Erythroblast (primary cell): ENCODE measurements at regions not wholly inside any gene's neighbourhood (a gene's known extent, or its start where the extent isn't known, plus 50 kb on each side); places are given as distances from the start of the nearest gene placed in this dataset.
A peak's percentile ranks its signal among the peaks of the same experiment; 100 is the strongest.

Source experiments
- DNase-seq, 2 experiments: peaks; one replicate each; lab custom pipeline; 2025; lab: John Stamatoyannopoulos, UW
- GATA1 ChIP-seq: IDR thresholded peaks from 2 replicates; pipeline ENCODE4 v1.6.1; 2011; ENCODE audit warnings: low read depth, mild to moderate bottlenecking, control low read depth, low read length, moderate library complexity
- POLR2A ChIP-seq: IDR thresholded peaks from 2 replicates; pipeline ENCODE4 v1.6.1; 2011; ENCODE audit warnings: mild to moderate bottlenecking, low read length

DNA sequence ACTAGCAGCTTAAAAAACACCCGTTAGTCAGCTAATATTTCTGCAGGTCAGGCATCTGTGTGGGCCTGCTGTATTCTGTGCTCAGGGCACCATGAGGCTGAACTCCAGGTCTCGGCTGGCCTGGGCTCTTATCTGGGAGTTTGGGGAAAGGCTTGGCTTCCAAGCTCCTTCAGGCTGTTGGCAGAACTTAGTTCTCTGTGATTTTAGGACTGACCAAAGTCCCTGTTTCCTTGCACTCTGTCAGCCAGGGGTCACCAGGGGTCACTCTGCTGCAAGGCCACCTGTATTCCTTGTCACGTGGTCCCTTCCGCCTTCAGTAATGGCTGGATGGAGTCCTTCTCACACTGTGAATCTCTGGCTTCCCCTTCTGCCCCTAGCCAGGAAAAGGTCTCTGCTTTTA, 586.4 kb downstream of the AACS start:
- DNase-seq = no peak
- TF ChIP-seq POLR2A (no peak), GATA1 (no peak)

DNA sequence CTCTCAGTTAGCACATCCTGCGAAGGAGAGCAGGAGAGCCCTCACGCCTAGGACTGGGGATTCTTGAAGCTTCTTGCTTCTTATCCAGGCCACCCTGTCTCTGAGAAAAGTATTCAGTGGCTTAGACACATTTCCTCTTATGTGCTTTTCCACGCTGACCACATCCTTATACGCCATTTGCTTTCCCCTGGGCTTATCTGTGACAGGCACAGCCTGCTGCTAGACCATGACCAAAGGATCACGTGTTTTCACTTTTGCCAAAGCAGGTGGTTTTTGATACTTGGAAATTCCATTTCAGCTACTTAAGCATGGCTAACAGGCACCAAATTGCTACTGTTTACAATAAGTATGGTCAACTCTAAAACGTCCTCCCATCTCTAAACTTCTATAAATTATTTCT, 587.4 kb downstream of the AACS start:
- TF ChIP-seq GATA1 = no peak
- no peak for TF ChIP-seq POLR2A
- DNase-seq = no peak

DNA sequence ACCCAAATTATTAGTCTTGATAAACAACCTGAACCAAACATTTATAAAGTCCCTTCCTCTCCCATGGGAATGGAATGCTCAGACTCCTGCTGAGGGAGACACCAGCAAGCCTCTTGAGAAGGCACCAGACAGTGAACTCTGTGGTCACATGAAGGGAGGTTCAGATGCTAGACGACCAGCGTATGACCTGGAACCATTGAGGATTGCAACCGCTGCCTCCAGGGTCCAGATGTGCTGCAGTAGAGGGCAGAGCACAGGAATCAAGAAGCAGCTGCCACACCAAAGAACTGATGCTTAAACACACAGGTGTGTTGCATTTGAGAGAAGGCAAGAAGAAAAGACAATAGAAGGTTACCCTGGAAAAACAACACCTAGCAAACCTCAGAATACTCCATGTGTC, 592.4 kb downstream of the AACS start:
- no peak for DNase-seq
- no peak for TF ChIP-seq POLR2A
- no peak for TF ChIP-seq GATA1

DNA sequence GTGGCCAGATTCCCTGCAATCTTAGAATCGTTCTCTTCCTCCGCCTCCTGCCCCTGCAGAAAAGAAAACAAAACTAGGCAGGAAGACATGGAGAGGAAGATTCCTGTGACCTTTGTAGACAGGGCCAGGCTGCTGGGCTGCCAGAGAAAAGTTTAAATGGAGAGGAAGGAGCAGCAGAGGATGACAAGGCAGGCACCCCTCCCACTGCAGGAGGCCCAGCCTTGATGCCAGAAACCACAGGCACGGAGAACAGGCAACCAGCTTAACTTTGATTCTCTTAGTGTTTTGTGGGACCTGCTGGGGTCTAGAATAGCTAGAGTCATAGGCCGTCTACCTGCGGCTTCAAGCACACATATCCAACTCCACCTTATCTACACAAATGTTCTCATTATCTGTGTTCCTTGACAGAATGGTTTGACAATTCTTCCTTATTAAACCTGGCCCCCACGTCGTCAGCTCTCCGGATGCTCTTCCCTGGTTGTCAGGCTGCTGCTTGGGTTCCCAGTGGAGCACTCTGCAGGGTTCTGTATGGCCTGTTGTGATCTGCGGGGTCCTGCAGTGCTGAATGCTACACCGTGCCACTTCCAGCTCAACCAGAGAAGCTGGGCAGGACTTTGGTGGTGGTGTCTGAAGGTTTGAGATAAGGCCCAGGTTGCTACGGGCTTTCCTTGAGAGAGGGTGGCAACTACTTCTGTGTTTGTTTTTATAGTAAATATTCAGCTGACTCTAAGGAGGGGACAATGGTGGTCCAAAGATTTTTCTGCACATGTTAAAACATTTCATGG, 609.5 kb downstream of the AACS start:
- no peak for TF ChIP-seq POLR2A
- no peak for TF ChIP-seq GATA1
- DNase-seq = no peak

DNA sequence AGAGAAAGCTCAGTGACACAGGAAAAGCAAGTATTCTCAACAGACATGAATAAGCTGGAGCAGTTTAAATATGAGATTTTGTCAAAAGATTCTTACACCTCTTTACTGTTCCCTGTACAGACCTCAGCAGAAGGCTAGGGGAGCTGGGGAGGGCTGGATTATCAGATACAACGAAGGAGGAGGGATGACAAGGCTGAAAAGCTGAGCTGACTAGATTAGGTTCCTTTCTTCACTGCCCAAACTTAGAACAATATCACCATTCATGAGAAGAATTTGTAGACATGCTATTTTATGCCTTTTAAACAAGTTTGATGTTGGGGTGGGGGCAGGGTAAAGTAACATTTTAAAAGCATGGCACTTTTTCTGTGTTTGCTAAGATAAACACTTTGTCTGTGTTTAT, 611.1 kb downstream of the AACS start:
- TF ChIP-seq POLR2A = no peak
- no peak for TF ChIP-seq GATA1
- DNase-seq = no peak

DNA sequence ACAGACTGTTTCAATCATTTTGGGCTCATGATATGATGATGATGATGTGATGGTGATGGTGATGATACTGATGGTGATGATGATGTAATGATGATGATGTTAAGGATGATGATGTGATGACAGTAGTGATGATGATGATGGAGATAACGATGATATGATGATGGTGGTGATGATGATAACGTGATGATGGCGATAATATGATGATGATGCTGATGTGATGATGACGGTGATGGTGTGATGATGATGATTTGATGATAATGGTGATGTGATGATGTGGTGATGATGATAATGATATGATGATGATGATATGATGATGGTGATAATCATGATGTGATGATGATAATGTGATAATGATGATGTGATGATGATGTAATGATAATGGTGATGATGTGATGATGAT, 612.6 kb downstream of the AACS start:
- DNase-seq = no peak
- TF ChIP-seq POLR2A (no peak), GATA1 (no peak)

DNA sequence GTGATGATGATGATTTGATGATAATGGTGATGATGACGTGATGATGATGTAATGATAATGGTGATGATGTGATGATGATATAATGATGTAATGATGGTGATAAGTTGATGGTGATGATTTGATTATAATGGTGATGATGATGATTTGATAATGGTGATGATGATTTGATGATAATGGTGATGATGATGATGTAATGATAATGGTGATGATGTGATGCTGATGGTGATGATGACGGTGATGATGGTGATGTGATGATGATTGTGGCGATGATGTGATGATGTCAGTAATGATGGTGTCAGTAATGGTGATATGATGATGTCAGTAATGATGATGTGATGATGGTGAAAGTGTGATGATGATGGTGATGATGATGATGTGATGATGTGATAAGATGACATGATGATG, 613.4 kb downstream of the AACS start:
- TF ChIP-seq GATA1 (no peak), POLR2A (no peak)
- DNase-seq = no peak

DNA sequence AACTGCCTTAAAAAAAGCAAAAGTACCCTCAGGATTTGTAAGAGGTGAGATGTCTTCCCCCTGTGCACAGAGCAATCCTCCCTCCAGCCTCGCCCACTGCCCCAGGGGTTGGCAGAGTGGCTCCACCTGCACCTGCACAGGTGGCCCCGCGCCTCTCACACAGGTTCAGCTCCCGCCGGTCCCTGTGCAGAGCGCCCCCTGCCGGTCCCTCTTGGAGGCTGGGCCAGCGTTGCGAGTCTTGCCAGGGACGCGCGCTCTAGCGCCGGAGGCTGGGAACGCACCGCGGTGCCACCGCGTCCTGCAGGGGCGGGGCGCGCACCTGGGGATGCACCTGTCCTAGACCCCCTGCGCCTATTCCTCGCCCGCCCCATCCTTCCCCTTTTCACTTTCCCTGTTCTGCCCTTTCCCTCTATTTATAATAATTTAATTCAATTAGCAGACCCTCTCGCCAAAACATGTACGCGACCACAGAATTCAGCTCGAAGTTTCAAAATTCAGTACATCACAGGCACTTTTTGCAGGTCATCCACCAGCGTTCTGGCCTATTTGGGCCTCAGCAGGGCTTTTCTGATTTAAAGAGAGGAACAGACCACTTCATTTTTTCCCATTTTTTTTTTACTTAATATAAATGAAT, 618.6 kb downstream of the AACS start:
- peak; percentile 41 to 67 for DNase-seq

DNA sequence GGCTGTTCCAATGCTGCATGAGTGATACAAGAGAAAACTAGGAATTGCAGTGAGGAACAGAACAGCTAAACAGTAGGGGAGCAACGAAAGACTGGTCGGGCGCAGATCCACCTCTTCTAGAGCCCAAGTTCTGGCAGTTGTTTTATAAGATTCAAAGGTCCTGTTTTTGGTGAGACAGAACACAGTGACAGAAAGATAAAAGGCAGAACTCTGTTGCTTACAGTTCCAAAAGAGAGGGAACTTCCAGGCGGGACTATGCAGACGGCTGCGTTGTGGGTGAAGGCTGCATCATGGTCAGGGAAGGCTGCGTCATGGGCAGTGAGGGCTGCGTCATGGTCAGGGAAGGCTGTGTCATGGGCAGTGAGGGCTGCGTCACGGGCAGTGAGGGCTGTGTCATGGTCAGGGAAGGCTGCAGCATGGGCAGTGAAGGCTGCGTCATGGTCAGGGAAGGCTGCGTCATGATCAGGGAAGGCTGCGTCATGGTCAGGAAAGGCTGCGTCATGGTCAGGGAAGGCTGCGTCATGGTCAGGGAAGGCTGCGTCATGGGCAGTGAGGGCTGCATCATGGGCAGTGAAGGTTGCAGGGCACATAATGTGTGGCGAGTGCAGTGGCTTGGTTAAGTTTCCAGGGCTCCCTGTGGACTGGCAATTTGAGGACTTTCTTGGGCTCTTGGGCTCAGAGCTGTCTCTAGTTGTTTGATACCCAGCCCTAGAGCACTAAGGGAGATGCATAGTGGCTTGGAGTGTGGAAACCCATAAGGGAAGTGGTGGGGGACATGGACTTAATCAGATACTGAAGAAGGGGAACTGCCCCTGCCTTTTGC, 619.9 kb downstream of the AACS start:
- DNase-seq = no peak
- TF ChIP-seq POLR2A (no peak), GATA1 (no peak)

More for the DNA sequence above, 618.6 kb downstream of the AACS start:
- TF ChIP-seq GATA1 = no peak
- TF ChIP-seq POLR2A = no peak

DNA sequence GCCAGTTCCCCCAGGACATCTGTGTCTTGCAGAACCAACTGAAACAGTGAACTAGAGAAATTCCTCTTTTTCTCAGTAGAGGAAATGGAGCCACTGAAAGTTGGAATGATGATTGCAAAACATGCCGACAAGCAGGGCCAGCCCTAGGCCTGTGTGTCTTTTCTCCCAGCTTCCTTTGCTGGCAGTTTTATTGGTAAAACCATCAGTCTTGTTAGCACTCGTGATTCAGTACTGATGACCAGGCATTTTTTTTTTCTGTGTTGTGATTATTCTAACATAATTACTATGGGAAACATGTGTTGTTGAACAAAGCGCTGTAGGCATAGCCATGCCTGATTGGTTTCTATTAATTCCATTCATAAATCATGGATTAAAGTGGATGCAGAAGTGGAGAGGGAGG, 620.7 kb downstream of the AACS start:
- DNase-seq = no peak
- TF ChIP-seq GATA1 (no peak), POLR2A (no peak)

DNA sequence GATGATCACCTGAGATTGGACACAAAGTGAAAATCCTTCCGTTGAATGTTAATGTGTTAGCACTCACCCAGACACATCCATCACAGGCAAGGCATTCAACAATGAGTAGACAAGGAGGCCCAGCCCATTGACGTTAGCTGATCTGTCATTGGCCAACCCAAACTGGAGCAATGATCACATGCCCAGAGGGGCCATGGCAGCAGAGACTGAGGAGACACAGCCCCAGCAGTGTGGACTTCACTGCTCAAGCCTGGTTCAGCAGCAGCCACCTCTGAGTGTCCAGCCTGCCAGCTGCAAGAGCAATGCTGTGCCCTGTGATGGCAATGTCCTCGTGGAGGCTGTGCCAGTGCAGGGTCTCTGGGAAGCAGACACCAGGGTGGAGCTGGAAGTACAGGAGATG, 622.2 kb downstream of the AACS start:
- TF ChIP-seq POLR2A (no peak), GATA1 (no peak)
- no peak for DNase-seq

DNA sequence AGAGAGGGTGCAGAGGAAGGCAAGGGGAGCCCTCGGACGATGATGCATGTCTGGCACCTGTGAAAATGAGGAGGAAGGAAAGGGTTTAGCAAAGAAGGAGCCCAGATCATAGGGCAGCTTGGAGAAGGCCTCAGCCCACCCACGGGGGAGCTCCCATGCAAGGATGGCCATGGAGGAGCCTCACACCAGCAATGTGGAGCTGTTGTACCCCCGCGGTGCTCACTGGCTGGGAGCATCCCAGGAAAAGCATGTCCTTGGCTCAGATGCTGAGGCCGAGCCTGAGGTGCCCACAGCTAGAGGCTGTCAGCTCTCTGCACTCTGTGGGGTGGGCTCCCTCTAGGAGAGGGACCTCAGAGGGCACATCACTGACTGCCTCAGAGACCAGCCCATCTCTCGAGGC, 622.6 kb downstream of the AACS start:
- no peak for DNase-seq
- TF ChIP-seq GATA1 (no peak), POLR2A (no peak)

DNA sequence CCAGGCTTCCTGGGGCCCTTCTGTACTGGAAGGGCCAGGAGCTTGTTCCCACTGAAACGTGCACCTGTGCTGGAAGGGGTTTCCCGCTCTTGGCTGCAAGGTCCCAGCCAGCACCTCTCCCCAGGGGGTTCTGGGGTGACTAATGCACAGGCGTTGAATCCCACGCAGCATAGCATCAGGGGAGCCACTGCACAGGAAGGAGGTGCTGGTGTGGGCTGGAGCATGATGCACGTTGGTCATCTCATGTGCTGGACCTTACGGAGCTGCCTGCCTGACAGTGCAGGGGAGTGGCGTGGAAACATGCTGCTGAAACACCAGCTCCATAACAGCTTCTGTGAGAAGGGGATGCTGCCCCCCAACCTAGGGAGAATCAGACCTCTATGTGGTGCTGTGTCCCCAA, 623.0 kb downstream of the AACS start:
- TF ChIP-seq POLR2A (no peak), GATA1 (no peak)
- DNase-seq = no peak

DNA sequence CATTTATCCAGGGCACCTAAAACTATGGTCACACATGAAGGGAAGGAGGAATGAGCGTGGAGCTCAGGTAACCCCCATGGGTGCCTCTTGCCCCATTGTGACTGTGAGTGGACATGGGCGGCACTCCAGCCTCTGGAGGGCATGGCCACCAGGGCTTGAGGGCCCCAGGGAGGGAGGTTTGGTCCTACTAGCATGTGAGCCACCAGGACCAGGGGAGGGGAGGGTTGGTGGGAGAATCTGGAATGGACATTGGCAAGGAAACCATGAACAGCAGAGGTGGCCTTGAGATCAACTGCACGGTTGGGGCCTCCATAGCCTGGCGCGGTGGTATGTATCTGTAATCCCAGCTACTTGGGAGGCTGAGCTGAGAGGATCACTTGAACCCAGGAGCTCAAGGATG, 623.6 kb downstream of the AACS start:
- TF ChIP-seq GATA1 (no peak), POLR2A (no peak)
- no peak for DNase-seq
